ENCODE measurements at regions not wholly inside any gene's neighbourhood (a gene's known extent, or its start where the extent isn't known, plus 50 kb on each side); places are given as distances from the start of the nearest gene placed in this dataset.
"Not testable (repeated sequence)": the region's sequence is repeated elsewhere in the genome, so short reads cannot be mapped to it uniquely, and the experiment has no call there.

- not testable (repeated sequence) for H3K9ac ChIP-seq (ENCODE audit: low read depth in 1 of 3, low read length in 3 of 3); H3K27ac ChIP-seq (ENCODE audit: low read depth, low read length); H3K27me3 ChIP-seq (ENCODE audit: control insufficient read depth in 3 of 3, insufficient read depth in 3 of 3, low read length in 3 of 3); H3K4me1 ChIP-seq (ENCODE audit: control insufficient read depth in 3 of 3, insufficient read depth in 3 of 3, low read length in 3 of 3); H3K9me3 ChIP-seq (ENCODE audit: control insufficient read depth in 3 of 3, low read length in 3 of 3); H3K4me3 ChIP-seq (ENCODE audit: low read length in 3 of 3); H3K36me3 ChIP-seq (ENCODE audit: control insufficient read depth in 3 of 3, insufficient read depth in 3 of 3, low read length in 3 of 3)
Measured at GRCh38 chr19:28685077-28685476, 527.9 kb downstream of the UQCRFS1 start.

- H3K36me3 ChIP-seq (ENCODE audit: control insufficient read depth in 3 of 3, insufficient read depth in 3 of 3, low read length in 3 of 3): no peaks in the 10 kb centered on the region
- H3K27ac ChIP-seq (ENCODE audit: low read depth, low read length): no peak overlapping the region
- H3K9me3 ChIP-seq (ENCODE audit: control insufficient read depth in 3 of 3, low read length in 3 of 3): no peaks in the 10 kb centered on the region
- H3K9ac ChIP-seq (ENCODE audit: low read depth in 1 of 3, low read length in 3 of 3): no peak overlapping the region
- no peak overlapping the region for H3K4me3 ChIP-seq (ENCODE audit: low read length in 3 of 3)
- H3K4me1 ChIP-seq (ENCODE audit: control insufficient read depth in 3 of 3, insufficient read depth in 3 of 3, low read length in 3 of 3): no peaks in the 10 kb centered on the region
- H3K27me3 ChIP-seq (ENCODE audit: control insufficient read depth in 3 of 3, insufficient read depth in 3 of 3, low read length in 3 of 3): no peaks in the 10 kb centered on the region
Measured at GRCh38 chr19:28680111-28680510, 532.8 kb downstream of the UQCRFS1 start.

- Histone ChIP-seq H3K9me3 (ENCODE audit: control insufficient read depth in 3 of 3, low read length in 3 of 3) (peaks cover 5 to 7% (median 6%) of the 10 kb centered on the region in 3 donors), H3K36me3 (ENCODE audit: control insufficient read depth in 3 of 3, insufficient read depth in 3 of 3, low read length in 3 of 3) (no peaks in the 10 kb centered on the region), H3K4me1 (ENCODE audit: control insufficient read depth in 3 of 3, insufficient read depth in 3 of 3, low read length in 3 of 3) (no peaks in the 10 kb centered on the region), H3K9ac (ENCODE audit: low read depth in 1 of 3, low read length in 3 of 3) (no peak overlapping the region), H3K27ac (ENCODE audit: low read depth, low read length) (no peak overlapping the region), H3K4me3 (ENCODE audit: low read length in 3 of 3) (no peak overlapping the region), H3K27me3 (ENCODE audit: control insufficient read depth in 3 of 3, insufficient read depth in 3 of 3, low read length in 3 of 3) (no peaks in the 10 kb centered on the region)
Measured at GRCh38 chr19:28670836-28671235, 542.1 kb downstream of the UQCRFS1 start.

GRCh38 chr19:28669804-28670203 lies 543.1 kb downstream of the UQCRFS1 start:
- no peak overlapping the region for H3K9ac ChIP-seq (ENCODE audit: low read depth in 1 of 3, low read length in 3 of 3)
- no peak overlapping the region for H3K27ac ChIP-seq (ENCODE audit: low read depth, low read length)
- peaks cover 5 to 8% (median 7%) of the 10 kb centered on the region in 3 donors for H3K9me3 ChIP-seq (ENCODE audit: control insufficient read depth in 3 of 3, low read length in 3 of 3)

GRCh38 chr19:28667348-28667977 lies 545.5 kb downstream of the UQCRFS1 start:
- Histone ChIP-seq H3K4me3 (ENCODE audit: low read length in 3 of 3) (no peak overlapping the region), H3K4me1 (ENCODE audit: control insufficient read depth in 3 of 3, insufficient read depth in 3 of 3, low read length in 3 of 3) (no peaks in the 10 kb centered on the region), H3K27me3 (ENCODE audit: control insufficient read depth in 3 of 3, insufficient read depth in 3 of 3, low read length in 3 of 3) (no peaks in the 10 kb centered on the region), H3K9me3 (ENCODE audit: control insufficient read depth in 3 of 3, low read length in 3 of 3) (peaks cover 5 to 8% (median 7%) of the 10 kb centered on the region in 3 donors), H3K9ac (ENCODE audit: low read depth in 1 of 3, low read length in 3 of 3) (no peak overlapping the region), H3K27ac (ENCODE audit: low read depth, low read length) (no peak overlapping the region), H3K36me3 (ENCODE audit: control insufficient read depth in 3 of 3, insufficient read depth in 3 of 3, low read length in 3 of 3) (no peaks in the 10 kb centered on the region)

More at GRCh38 chr19:28669804-28670203, 543.1 kb downstream of the UQCRFS1 start:
- Histone ChIP-seq H3K36me3 (ENCODE audit: control insufficient read depth in 3 of 3, insufficient read depth in 3 of 3, low read length in 3 of 3) (no peaks in the 10 kb centered on the region), H3K27me3 (ENCODE audit: control insufficient read depth in 3 of 3, insufficient read depth in 3 of 3, low read length in 3 of 3) (no peaks in the 10 kb centered on the region), H3K4me3 (ENCODE audit: low read length in 3 of 3) (no peak overlapping the region), H3K4me1 (ENCODE audit: control insufficient read depth in 3 of 3, insufficient read depth in 3 of 3, low read length in 3 of 3) (no peaks in the 10 kb centered on the region)

GRCh38 chr19:28665748-28666147 lies 547.2 kb downstream of the UQCRFS1 start:
- Histone ChIP-seq H3K27me3 (ENCODE audit: control insufficient read depth in 3 of 3, insufficient read depth in 3 of 3, low read length in 3 of 3) (no peaks in the 10 kb centered on the region), H3K9ac (ENCODE audit: low read depth in 1 of 3, low read length in 3 of 3) (no peak overlapping the region), H3K4me3 (ENCODE audit: low read length in 3 of 3) (no peak overlapping the region), H3K4me1 (ENCODE audit: control insufficient read depth in 3 of 3, insufficient read depth in 3 of 3, low read length in 3 of 3) (no peaks in the 10 kb centered on the region), H3K9me3 (ENCODE audit: control insufficient read depth in 3 of 3, low read length in 3 of 3) (peaks cover 5 to 8% (median 7%) of the 10 kb centered on the region in 3 donors), H3K27ac (ENCODE audit: low read depth, low read length) (no peak overlapping the region), H3K36me3 (ENCODE audit: control insufficient read depth in 3 of 3, insufficient read depth in 3 of 3, low read length in 3 of 3) (no peaks in the 10 kb centered on the region)

- no peaks in the 10 kb centered on the region for H3K36me3 ChIP-seq (ENCODE audit: control insufficient read depth in 3 of 3, insufficient read depth in 3 of 3, low read length in 3 of 3)
- H3K27me3 ChIP-seq (ENCODE audit: control insufficient read depth in 3 of 3, insufficient read depth in 3 of 3, low read length in 3 of 3): peaks cover 0 to 4% (median 3%) of the 10 kb centered on the region in 3 donors
- no peak overlapping the region for H3K9ac ChIP-seq (ENCODE audit: low read depth in 1 of 3, low read length in 3 of 3)
- H3K4me1 ChIP-seq (ENCODE audit: control insufficient read depth in 3 of 3, insufficient read depth in 3 of 3, low read length in 3 of 3): no peaks in the 10 kb centered on the region
- no peak overlapping the region for H3K4me3 ChIP-seq (ENCODE audit: low read length in 3 of 3)
- no peak overlapping the region for H3K27ac ChIP-seq (ENCODE audit: low read depth, low read length)
- H3K9me3 ChIP-seq (ENCODE audit: control insufficient read depth in 3 of 3, low read length in 3 of 3): peaks cover 0 to 9% (median 4%) of the 10 kb centered on the region in 3 donors
Measured at GRCh38 chr19:28656644-28657043, 556.3 kb downstream of the UQCRFS1 start.

- Histone ChIP-seq H3K4me1 (ENCODE audit: control insufficient read depth in 3 of 3, insufficient read depth in 3 of 3, low read length in 3 of 3) (no peaks in the 10 kb centered on the region), H3K27me3 (ENCODE audit: control insufficient read depth in 3 of 3, insufficient read depth in 3 of 3, low read length in 3 of 3) (peaks cover 0 to 4% (median 3%) of the 10 kb centered on the region in 3 donors), H3K27ac (ENCODE audit: low read depth, low read length) (no peak overlapping the region), H3K9ac (ENCODE audit: low read depth in 1 of 3, low read length in 3 of 3) (no peak overlapping the region), H3K4me3 (ENCODE audit: low read length in 3 of 3) (no peak overlapping the region), H3K36me3 (ENCODE audit: control insufficient read depth in 3 of 3, insufficient read depth in 3 of 3, low read length in 3 of 3) (no peaks in the 10 kb centered on the region), H3K9me3 (ENCODE audit: control insufficient read depth in 3 of 3, low read length in 3 of 3) (peaks cover 0 to 9% (median 4%) of the 10 kb centered on the region in 3 donors)
Measured at GRCh38 chr19:28655054-28655453, 557.9 kb downstream of the UQCRFS1 start.

- no peaks in the 10 kb centered on the region for H3K36me3 ChIP-seq (ENCODE audit: control insufficient read depth in 3 of 3, insufficient read depth in 3 of 3, low read length in 3 of 3)
- H3K9ac ChIP-seq (ENCODE audit: low read depth in 1 of 3, low read length in 3 of 3): no peak overlapping the region
- no peak overlapping the region for H3K27ac ChIP-seq (ENCODE audit: low read depth, low read length)
- H3K27me3 ChIP-seq (ENCODE audit: control insufficient read depth in 3 of 3, insufficient read depth in 3 of 3, low read length in 3 of 3): peaks cover 0 to 4% (median 3%) of the 10 kb centered on the region in 3 donors
- peaks cover 0 to 9% (median 0%) of the 10 kb centered on the region in 3 donors for H3K9me3 ChIP-seq (ENCODE audit: control insufficient read depth in 3 of 3, low read length in 3 of 3)
- no peak overlapping the region for H3K4me3 ChIP-seq (ENCODE audit: low read length in 3 of 3)
- no peaks in the 10 kb centered on the region for H3K4me1 ChIP-seq (ENCODE audit: control insufficient read depth in 3 of 3, insufficient read depth in 3 of 3, low read length in 3 of 3)
Measured at GRCh38 chr19:28652765-28653164, 560.2 kb downstream of the UQCRFS1 start.

GRCh38 chr19:28646629-28647028 lies 566.3 kb downstream of the UQCRFS1 start:
- H3K36me3 ChIP-seq (ENCODE audit: control insufficient read depth in 3 of 3, insufficient read depth in 3 of 3, low read length in 3 of 3): no peaks in the 10 kb centered on the region
- H3K4me1 ChIP-seq (ENCODE audit: control insufficient read depth in 3 of 3, insufficient read depth in 3 of 3, low read length in 3 of 3): no peaks in the 10 kb centered on the region
- no peak overlapping the region for H3K9ac ChIP-seq (ENCODE audit: low read depth in 1 of 3, low read length in 3 of 3)
- no peaks in the 10 kb centered on the region for H3K9me3 ChIP-seq (ENCODE audit: control insufficient read depth in 3 of 3, low read length in 3 of 3)
- H3K27ac ChIP-seq (ENCODE audit: low read depth, low read length): no peak overlapping the region
- H3K27me3 ChIP-seq (ENCODE audit: control insufficient read depth in 3 of 3, insufficient read depth in 3 of 3, low read length in 3 of 3): no peaks in the 10 kb centered on the region
- no peak overlapping the region for H3K4me3 ChIP-seq (ENCODE audit: low read length in 3 of 3)
